HG03558 (cell line): ENCODE measurements at regions not wholly inside any gene's neighbourhood (a gene's known extent, or its start where the extent isn't known, plus 50 kb on each side); places are given as distances from the start of the nearest gene placed in this dataset.
"Not testable (repeated sequence)": the region's sequence is repeated elsewhere in the genome, so short reads cannot be mapped to it uniquely, and the experiment has no call there.

Experiments
- ATAC-seq: cut with Tn5 transposase; IDR thresholded peaks from one replicate; pipeline ENCODE4 v1.9.1; 2021; ENCODE audit warnings: moderate number of reproducible peaks; ENCODE audit not compliant: unreplicated experiment; ENCODE audit errors: extremely low read depth

- no peak for ATAC-seq
Observed at GRCh38 chr2:101612019-101612418, 85.5 kb upstream of the MAP4K4 start.

DNA sequence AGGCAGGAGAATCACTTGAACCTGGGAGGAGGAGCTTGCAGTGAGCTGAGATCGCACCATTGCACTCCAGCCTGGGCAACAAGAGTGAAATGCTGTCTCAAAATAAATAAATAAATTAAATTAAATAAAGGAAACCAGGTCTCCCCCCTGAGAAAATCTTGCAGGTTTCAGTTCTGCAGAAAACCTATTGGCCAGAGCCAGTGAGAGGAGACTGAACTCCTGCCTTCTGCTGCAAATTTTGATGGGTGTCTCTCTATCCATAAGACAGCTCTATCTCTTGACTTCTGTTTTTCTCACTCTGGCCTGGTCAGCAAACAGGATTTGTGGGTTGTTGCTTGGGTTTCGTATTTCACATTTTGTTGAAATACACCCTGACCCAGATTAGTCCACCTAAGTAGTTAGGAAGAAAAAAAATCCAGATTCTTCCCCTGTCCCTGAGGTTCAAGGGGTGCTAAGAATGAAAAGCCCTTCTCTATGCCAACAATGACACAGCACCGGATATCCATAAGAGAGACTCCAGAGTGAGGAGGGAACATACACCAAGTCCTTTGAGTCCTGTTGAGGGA, 86.7 kb upstream of the MAP4K4 start:
- ATAC-seq, result no peak

DNA sequence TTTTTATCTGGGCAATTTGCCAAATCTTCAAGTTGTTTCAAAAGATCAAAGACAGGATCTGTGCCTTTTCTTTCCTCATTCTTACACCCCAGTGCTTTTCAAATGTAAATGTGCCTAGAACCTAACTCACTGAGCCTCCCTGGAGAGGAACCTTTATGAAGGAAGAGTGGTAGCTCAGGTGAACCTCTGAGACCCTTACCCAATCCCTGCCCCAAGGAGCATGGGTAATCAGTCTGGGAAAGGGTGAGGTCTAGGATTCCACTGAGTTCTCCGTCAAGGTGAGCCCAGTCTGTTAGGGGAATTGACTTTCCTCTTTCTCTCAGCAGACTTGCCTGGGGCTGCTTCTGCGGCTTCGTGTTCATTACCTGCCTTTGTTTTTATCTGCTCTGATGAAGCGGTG, 88.1 kb upstream of the MAP4K4 start:
- ATAC-seq, result no peak

GRCh38 chr2:101608408-101609310, 88.8 kb upstream of the MAP4K4 start:
- no peak for ATAC-seq

DNA sequence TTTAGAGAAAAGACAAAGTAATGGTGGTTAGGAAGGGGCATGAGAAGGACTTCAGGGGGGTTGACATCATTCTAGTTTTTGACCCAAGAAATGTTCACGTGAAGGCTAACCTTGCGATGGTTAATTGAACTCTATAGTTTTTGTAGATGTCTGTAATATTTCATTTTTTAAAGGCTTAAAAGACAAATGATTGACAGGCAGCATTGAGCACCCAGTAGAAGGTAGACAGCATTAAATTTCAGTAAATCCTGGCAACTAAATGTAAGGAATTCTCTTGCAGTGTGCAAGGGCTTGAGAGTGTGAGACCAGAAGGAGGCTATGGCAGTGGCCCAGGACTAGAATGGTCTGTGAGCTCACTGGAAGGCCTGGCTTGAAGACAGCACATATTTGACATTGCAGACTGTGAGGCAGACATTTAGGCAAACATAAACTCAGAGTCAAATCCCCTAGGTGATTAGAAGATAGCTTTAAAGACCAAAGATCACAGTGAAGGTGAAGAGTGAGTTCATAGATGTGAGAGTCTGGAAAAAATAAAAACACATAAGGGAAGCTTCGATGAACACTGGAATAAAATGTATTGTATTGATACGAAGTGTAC, 100.1 kb upstream of the MAP4K4 start:
- no peak for ATAC-seq

DNA sequence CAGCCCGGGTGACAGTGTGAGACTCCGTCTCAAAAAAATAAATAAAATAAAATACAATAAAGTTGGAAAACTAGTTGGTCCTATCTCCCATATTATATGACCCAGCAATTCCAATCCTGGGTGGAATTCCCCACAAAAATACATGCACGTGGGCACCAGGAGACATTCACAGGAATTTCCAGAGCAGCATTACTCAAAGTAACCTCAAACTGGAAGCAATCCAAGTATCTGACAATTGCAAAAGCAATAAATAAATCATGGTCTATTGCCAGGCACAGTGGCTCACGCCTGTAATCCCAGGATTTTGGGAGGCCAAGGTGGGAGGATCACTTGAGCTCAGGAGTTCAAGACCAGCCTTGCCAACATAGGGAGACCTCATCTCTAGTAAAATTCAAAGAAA, 101.2 kb upstream of the MAP4K4 start:
- ATAC-seq, result no peak

- no peak for ATAC-seq
Observed at GRCh38 chr2:101587251-101587650, 110.3 kb upstream of the MAP4K4 start.

- ATAC-seq, result no peak
Observed at GRCh38 chr2:101583861-101584260, 108.9 kb upstream of the RFX8 start.

DNA sequence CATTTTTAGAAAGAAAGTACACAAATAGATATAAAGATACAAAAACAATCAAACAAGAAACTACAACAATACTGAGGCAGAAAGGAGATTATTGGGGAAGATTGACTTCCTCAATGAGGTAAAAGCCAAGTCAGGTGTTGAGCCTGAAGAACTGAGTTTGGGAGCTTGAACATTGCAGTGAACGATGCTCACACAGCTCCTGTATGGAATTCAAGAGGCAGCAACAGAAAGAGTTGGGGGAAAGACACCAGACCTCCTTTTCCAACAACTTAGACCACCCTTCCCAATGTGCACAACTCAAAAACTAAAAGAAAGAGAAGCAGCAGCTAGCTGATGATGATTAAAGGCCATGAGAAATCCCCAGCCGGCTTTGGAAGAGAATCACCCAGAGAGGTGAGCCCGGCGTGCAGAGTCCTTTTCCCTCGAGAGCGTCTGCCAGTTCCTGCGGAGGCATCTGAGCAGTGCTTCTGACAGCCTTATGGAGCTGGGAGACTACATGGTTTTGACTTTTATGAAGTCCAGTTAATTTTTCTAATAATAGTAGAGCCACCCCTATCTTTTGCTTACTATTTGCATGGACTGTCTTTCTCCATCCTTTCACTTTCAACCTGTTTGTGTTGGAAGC, 106.9 kb upstream of the RFX8 start:
- ATAC-seq, result no peak

DNA sequence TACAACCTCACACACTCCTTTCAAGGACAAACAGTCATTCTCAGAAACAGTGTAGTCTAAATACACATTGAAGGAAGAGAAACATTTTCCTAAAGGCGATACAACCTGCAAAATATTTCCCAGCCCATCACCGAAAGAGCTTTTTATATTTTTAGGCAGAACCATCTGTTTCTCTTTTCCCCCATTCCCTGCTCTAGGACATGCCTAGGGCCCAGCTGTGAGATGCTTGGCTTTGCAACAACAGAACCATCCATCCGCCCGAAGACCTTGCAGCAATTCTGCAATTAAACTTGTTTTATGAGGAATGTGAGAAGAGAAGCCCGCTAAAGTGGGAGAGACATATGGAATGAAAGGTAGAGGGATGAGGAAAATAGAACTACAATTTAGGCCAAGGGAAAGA, 105.6 kb upstream of the RFX8 start:
- no peak for ATAC-seq

DNA sequence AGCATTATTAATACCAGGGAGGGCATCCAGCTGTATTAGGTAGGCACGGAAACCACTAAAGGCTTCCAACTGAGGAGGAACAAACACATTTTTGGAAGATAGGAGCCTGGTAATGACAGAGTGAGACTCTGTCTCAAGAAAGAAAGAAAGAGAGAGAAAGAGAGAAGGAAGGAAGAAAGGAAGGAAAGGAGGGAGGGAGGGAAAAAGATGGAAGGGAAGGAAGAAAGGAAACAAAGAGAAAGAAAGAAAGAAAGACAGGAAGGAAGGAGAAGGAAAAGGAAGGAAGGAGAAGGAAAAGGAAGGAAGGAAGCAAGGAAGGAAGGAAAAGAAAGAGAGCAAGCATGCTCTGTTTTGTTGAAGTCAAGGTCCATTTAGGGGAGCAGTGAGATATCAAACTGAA, 103.8 kb upstream of the RFX8 start:
- no peak for ATAC-seq

GRCh38 chr2:101578135-101578534, 103.2 kb upstream of the RFX8 start:
- ATAC-seq, result not testable (repeated sequence)

DNA sequence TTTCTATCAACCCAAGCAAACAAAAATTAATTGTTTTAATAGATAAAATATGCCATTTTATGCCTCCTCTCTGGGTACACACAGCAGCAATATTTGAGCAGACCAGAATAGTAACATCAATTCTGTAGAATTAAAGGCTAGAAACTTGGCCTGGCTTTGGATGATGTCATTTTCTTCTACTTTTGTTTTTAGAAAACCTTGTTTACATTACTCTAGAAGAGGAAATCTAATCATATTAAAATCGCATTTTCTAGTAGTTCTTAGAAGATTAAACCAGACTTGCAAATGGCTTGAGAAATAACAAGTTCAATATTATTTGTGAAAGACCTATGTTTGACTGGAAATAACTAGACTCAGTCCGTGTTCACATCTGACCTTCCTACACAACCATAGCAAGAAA, 102.3 kb upstream of the RFX8 start:
- no peak for ATAC-seq

DNA sequence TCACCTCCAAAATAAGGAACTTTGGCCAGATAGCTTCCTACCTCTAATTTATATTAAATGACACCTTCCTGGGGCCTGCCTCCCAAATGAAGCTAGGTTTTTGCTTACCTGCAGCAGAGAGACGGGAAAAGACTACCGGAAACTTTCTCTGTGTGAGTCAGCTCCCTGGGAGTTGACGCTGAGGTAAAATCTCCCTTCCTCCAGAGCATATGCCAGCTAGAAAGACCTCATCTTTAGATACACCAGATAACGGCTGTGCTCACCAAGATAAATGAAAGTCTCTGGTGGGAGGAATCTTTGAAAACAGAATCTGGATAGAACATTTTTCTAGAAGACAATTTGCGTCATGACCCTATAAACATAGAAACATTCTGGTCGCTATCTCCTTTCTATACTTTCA, 99.7 kb upstream of the RFX8 start:
- ATAC-seq, result no peak

DNA sequence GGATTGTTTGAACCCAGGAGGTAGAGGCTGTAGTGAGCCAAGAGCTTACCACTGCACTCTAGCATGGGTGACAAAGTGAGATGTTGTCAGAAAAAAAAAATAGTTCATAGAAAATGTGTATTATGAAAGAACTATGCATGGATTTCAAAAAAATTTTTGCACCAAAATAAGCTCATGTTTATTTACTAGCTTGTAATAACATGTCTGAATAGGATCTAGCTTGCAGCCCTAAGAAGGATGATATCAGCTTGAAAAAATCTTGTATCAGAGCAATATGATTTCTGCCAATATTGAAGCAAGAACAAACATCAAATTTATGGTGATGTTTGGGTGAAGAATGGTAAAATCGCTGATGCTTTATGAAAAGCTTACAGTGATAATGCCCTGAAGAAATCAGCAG, 97.0 kb upstream of the RFX8 start:
- no peak for ATAC-seq

GRCh38 chr2:101569886-101570520, 95.1 kb upstream of the RFX8 start:
- ATAC-seq, result no peak

DNA sequence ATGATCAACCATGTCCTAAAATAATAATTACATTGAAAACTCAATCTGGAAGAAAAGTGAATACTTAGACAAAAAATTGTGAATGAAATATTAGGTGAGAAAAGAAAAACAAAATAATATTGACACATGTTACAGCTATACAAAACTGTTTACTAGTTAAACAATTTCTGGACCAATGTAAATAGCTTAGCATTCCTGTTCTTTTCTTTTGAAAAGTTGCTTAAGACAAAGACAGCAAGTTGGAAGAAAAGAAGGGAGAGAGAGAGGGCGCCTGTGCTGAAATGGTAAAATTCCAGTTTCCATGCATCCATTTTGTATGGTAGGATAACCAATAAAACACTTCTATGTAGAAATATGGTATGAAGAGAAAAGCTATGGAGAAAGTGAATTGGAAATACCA, 94.1 kb upstream of the RFX8 start:
- no peak for ATAC-seq

DNA sequence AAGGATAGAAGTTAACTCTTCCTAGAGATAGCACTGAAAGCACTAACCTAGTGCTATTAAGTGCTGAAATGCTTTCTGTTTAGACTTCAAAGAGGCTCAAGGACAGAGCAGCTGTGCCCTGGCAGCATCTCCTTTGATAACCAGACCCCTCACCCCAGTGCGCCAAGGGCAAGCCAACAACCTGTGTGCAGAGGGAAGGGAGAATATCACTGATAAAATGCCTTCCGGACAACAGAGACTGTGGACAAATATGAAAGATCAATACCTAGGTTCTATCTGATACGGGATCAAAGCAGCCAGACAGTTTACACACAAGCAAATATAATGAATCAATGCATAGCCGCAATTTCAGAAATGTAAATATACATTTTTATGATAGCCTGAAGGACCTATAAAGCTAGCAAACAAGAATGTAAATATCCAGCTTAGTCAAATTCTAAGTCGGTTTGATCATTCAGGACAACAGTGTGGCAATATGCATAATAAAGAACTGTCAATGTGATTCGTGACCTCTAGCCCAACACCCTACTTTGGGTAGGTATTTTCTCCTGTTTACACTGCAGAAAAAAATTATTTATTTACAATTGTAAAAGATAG, 91.8 kb upstream of the RFX8 start:
- ATAC-seq, result no peak

DNA sequence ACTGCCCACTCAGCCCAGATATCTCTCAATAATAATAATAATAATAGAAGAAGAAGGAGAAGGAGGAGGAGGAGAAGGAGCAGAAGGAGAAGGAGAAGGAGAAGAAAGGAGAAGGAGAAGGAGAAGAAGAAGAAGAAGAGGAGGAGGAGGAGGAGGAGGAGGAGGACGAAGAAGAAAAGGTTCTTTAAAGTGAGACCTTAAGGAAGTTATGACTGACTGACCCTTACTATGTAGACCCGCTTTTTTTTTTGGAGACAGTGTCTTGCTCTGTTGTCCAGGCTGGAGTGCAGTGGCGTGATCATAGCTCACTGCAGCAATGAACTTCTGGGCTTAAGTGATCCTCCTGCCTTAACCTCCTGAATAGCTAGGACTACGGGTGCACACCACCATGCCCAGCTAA, 88.9 kb upstream of the RFX8 start:
- ATAC-seq, result no peak

DNA sequence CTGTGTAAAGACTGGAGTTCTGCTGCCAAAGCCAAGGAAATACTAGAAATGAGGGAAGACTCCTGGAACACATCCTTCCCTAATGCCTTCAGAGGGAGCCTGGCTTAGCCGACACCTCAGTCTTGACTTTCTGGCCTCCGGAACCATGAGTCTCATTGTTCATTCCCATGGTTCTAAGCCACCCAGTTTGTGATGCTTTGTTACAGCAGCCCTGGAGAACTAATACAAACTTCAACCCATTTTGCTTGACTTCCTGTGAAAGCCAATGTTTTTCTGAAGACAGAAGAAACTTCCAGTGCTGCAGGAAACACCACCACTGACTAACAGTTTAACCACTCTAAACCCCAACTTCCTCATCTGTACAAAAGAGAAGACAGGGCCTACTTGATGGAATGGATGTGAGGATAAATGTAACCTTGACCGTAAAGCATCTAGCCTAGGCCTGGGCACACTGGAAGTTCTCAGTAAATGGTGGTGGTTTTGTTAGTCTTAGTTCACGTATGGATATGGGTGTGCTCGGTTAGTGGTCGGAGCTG, 85.9 kb upstream of the RFX8 start:
- no peak for ATAC-seq
